ENCODE measurements at regions not wholly inside any gene's neighbourhood (a gene's known extent, or its start where the extent isn't known, plus 50 kb on each side); places are given as distances from the start of the nearest gene placed in this dataset.

DNA sequence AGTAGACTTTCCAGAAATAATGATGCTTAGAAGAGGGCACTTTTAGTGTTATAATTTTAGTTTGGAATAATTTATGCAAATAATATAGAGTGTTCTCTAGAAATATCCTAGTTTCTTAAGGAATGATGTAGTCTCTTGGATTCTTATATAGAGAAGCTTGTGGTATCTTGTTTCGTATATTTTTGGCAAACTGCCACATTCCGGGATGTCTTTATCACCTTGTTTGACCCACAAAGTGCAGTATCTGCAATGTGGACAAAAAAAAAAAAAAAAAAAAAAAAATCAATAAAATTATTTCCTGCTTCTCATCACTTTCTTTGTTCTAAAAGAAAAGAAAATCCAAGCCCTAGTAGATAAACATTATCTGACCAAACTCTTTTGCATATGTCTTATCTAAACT is 1577.7 kb upstream of the TENM3 start:
- TF ChIP-seq, protein P1, sequence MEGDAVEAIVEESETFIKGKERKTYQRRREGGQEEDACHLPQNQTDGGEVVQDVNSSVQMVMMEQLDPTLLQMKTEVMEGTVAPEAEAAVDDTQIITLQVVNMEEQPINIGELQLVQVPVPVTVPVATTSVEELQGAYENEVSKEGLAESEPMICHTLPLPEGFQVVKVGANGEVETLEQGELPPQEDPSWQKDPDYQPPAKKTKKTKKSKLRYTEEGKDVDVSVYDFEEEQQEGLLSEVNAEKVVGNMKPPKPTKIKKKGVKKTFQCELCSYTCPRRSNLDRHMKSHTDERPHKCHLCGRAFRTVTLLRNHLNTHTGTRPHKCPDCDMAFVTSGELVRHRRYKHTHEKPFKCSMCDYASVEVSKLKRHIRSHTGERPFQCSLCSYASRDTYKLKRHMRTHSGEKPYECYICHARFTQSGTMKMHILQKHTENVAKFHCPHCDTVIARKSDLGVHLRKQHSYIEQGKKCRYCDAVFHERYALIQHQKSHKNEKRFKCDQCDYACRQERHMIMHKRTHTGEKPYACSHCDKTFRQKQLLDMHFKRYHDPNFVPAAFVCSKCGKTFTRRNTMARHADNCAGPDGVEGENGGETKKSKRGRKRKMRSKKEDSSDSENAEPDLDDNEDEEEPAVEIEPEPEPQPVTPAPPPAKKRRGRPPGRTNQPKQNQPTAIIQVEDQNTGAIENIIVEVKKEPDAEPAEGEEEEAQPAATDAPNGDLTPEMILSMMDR (IDR thresholded peaks at IDR 0.05) = no peak
- TF ChIP-seq POLR2A (IDR thresholded peaks at IDR 0.05) (no peak), EP300 (IDR thresholded peaks at IDR 0.05) (no peak), POLR2AphosphoS5 (IDR thresholded peaks at IDR 0.05) (no peak)
